CD14-positive monocyte (primary cell): ENCODE measurements at regions not wholly inside any gene's neighbourhood (a gene's known extent, or its start where the extent isn't known, plus 50 kb on each side); places are given as distances from the start of the nearest gene placed in this dataset.

Experiments used
- DNase-seq, 3 donors: peaks; one replicate each; pipeline ENCODE4 v3.0.0-alpha.2; 2011 to 2022
- H2AFZ ChIP-seq: 2 replicates; pipeline ENCODE4 v1.6.0; 2012; ENCODE audit warnings: mild to moderate bottlenecking, low read depth, low read length, inconsistent platforms; ENCODE audit not compliant: insufficient read depth, poor library complexity, severe bottlenecking
- H3K27ac ChIP-seq, 2 donors: 1 replicate in 1 of 2; 2 replicates in 1 of 2; pipeline ENCODE4 v1.5.1; 2012 to 2013; ENCODE audit warnings: low read length in 2 of 2, control low read depth in 1 of 2, inconsistent platforms in 1 of 2, low read depth in 1 of 2, mild to moderate bottlenecking in 1 of 2
- H3K27me3 ChIP-seq, 2 donors: one replicate each; pipeline versions ENCODE4 v1.6.0 to v1.6.1; 2011 to 2013; ENCODE audit warnings: low read length in 2 of 2; ENCODE audit not compliant: control insufficient read depth in 2 of 2, insufficient read depth in 2 of 2
- H3K36me3 ChIP-seq, 2 donors: replicated peaks in 1 of 2; 1 replicate in 1 of 2; 2 replicates in 1 of 2; pipeline versions ENCODE4 v1.5.1 to v1.6.1; 2012 to 2013; ENCODE audit warnings: low read length in 2 of 2, control low read depth in 1 of 2, inconsistent platforms in 1 of 2, mild to moderate bottlenecking in 1 of 2; ENCODE audit not compliant: insufficient read depth in 2 of 2, control insufficient read depth in 1 of 2
- H3K4me1 ChIP-seq, 2 donors: 1 replicate in 1 of 2; 2 replicates in 1 of 2; pipeline versions ENCODE4 v1.5.1 to v1.6.1; 2012 to 2013; ENCODE audit warnings: low read length in 2 of 2, control low read depth in 1 of 2, inconsistent platforms in 1 of 2, mild to moderate bottlenecking in 1 of 2, moderate library complexity in 1 of 2; ENCODE audit not compliant: insufficient read depth in 2 of 2, control insufficient read depth in 1 of 2
- H3K4me2 ChIP-seq: replicated peaks from 2 replicates; pipeline ENCODE3; 2012; ENCODE audit warnings: low read length, moderate library complexity, mild to moderate bottlenecking; ENCODE audit not compliant: poor library complexity, severe bottlenecking; ENCODE audit errors: extremely low read depth
- H3K4me3 ChIP-seq, 3 experiments: fragments of 200-600 bp in 1 of 3; sonication (generic) in 1 of 3; replicated peaks in 1 of 3; 1 replicate in 2 of 3; 2 replicates in 1 of 3; pipeline ENCODE4 v1.5.1; 2011 to 2013; ENCODE audit warnings: low read length in 3 of 3, mild to moderate bottlenecking in 3 of 3, control low read depth in 2 of 3, low read depth in 2 of 3, inconsistent platforms in 1 of 3, moderate library complexity in 1 of 3
- H3K79me2 ChIP-seq: 2 replicates; pipeline ENCODE4 v1.6.0; 2012; ENCODE audit warnings: mild to moderate bottlenecking, control low read depth, inconsistent platforms, low read length, moderate library complexity; ENCODE audit not compliant: insufficient read depth
- H3K9ac ChIP-seq: 2 replicates; pipeline ENCODE4 v1.6.0; 2017; ENCODE audit warnings: low read length, mild to moderate bottlenecking; ENCODE audit not compliant: insufficient read depth, poor library complexity, severe bottlenecking
- H3K9me3 ChIP-seq, 2 donors: replicated peaks in 1 of 2; 1 replicate in 1 of 2; 2 replicates in 1 of 2; pipeline versions ENCODE4 v1.5.1 to v1.6.1; 2012 to 2013; ENCODE audit warnings: low read length in 2 of 2, control low read depth in 1 of 2; ENCODE audit not compliant: control insufficient read depth in 1 of 2, insufficient read depth in 1 of 2
- H4K20me1 ChIP-seq: 2 replicates; pipeline ENCODE4 v1.6.0; 2012; ENCODE audit warnings: mild to moderate bottlenecking, low read length, control low read depth, moderate library complexity; ENCODE audit not compliant: insufficient read depth
- H3K27ac Mint-ChIP-seq, 7 donors: one replicate each; pipeline ENCODE4 v1.8.0; 2020; ENCODE audit warnings: mild to moderate bottlenecking in 7 of 7, mixed read lengths in 7 of 7, moderate library complexity in 6 of 7, inconsistent platforms in 2 of 7
- H3K27me3 Mint-ChIP-seq, 3 donors: one replicate each; pipeline ENCODE4 v1.8.0; 2021 to 2022; ENCODE audit warnings: low read depth in 3 of 3, mild to moderate bottlenecking in 3 of 3, mixed read lengths in 3 of 3, moderate library complexity in 3 of 3, inconsistent platforms in 1 of 3
- H3K36me3 Mint-ChIP-seq, 2 donors: one replicate each; pipeline ENCODE4 v1.8.0; 2020; ENCODE audit warnings: mixed read lengths in 2 of 2, inconsistent platforms in 1 of 2, mild to moderate bottlenecking in 1 of 2
- H3K4me1 Mint-ChIP-seq: one replicate; pipeline ENCODE4 v1.8.0; 2020; ENCODE audit warnings: mild to moderate bottlenecking, mixed read lengths
- H3K4me3 Mint-ChIP-seq, 2 donors: one replicate each; pipeline ENCODE4 v1.8.0; 2020; ENCODE audit warnings: mild to moderate bottlenecking in 2 of 2, mixed read lengths in 2 of 2, moderate library complexity in 1 of 2
- H3K9me3 Mint-ChIP-seq, 7 donors: one replicate each; pipeline ENCODE4 v1.8.0; 2020 to 2022; ENCODE audit warnings: mixed read lengths in 7 of 7, mild to moderate bottlenecking in 6 of 7, moderate library complexity in 6 of 7, inconsistent platforms in 2 of 7
- CTCF ChIP-seq: fragments of 200-600 bp; IDR thresholded peaks from one replicate; pipeline ENCODE4 v1.8.0; 2022; ENCODE audit warnings: antibody characterized with exemption, mild to moderate bottlenecking
- WGBS: methylation state at CpG from one replicate; pipeline ENCODE4 v1.1.5; 2013; ENCODE audit warnings: missing lambda C conversion rate; ENCODE audit not compliant: insufficient coverage; 5-methylcytosine and 5-hydroxymethylcytosine counted together
- intact Hi-C, 2 donors: fragments of 100-400 bp; cut with micrococcal nuclease; formaldehyde crosslinking; loops; one replicate each; pipeline versions ENCODE4 v1.15.0 to v1.15.1; 2023

GRCh38 chr9:118003240-118003639 lies 299.0 kb downstream of the TLR4 start:
- Histone ChIP-seq H3K9me3 (no peaks in the 10 kb centered on the region), H3K9ac (no peak overlapping the region), H3K79me2 (no peaks in the 10 kb centered on the region), H3K4me2 (no peak overlapping the region), H2AFZ (no peak overlapping the region), H3K27ac (no peak overlapping the region), H4K20me1 (no peaks in the 10 kb centered on the region), H3K4me1 (no peaks in the 10 kb centered on the region), H3K27me3 (no peaks in the 10 kb centered on the region), H3K36me3 (no peaks in the 10 kb centered on the region), H3K4me3 (no peak overlapping the region)
- no peak for TF ChIP-seq CTCF
- intact Hi-C loops, result no loop called here
- Mint-ChIP-seq H3K9me3 (peaks cover 0 to 6% (median 2%) of the 10 kb centered on the region in 7 donors), H3K4me1 (no peaks in the 10 kb centered on the region), H3K27ac (no peak overlapping the region), H3K36me3 (no peaks in the 10 kb centered on the region), H3K4me3 (no peak overlapping the region), H3K27me3 (no peaks in the 10 kb centered on the region)
- no peak for DNase-seq
- WGBS, result 37% methylated on average over 3 of the region's 3 CpGs

- H3K79me2 ChIP-seq, result no peaks in the 10 kb centered on the region
- H4K20me1 ChIP-seq, result no peaks in the 10 kb centered on the region
- no peak overlapping the region for H3K4me2 ChIP-seq
- no peak for DNase-seq
- H3K36me3 Mint-ChIP-seq, result no peaks in the 10 kb centered on the region
- no peak overlapping the region for H2AFZ ChIP-seq
- no peaks in the 10 kb centered on the region for H3K36me3 ChIP-seq
- no peaks in the 10 kb centered on the region for H3K27me3 Mint-ChIP-seq
- no peak overlapping the region for H3K4me3 Mint-ChIP-seq
- peaks cover 0 to 3% (median 0%) of the 10 kb centered on the region in 7 donors for H3K9me3 Mint-ChIP-seq
- no peak overlapping the region for H3K27ac Mint-ChIP-seq
- no peak overlapping the region for H3K4me3 ChIP-seq
- TF ChIP-seq CTCF, result no peak
- no peaks in the 10 kb centered on the region for H3K4me1 Mint-ChIP-seq
- intact Hi-C loops, result no loop called here
- H3K9me3 ChIP-seq, result no peaks in the 10 kb centered on the region
- WGBS, result no CpG with 5 or more reads among the region's 4 CpGs
- no peak overlapping the region for H3K9ac ChIP-seq
- H3K4me1 ChIP-seq, result no peaks in the 10 kb centered on the region
- no peaks in the 10 kb centered on the region for H3K27me3 ChIP-seq
- H3K27ac ChIP-seq, result no peak overlapping the region
These were observed 304.0 kb downstream of the TLR4 start for GRCh38 chr9:118008246-118008645.
